Right lobe of liver (tissue), 6 donors: ENCODE measurements at regions not wholly inside any gene's neighbourhood (a gene's known extent, or its start where the extent isn't known, plus 50 kb on each side); places are given as distances from the start of the nearest gene placed in this dataset.

Experiments
- ATAC-seq, 4 donors: fragments of 200-7000 bp; cut with Tn5 transposase; one replicate each; pipeline ENCODE4 v1.9.1; 2020; ENCODE audit warnings: mild to moderate bottlenecking in 4 of 4, moderate library complexity in 4 of 4
- DNase-seq, 3 donors: peaks; one replicate each; pipeline ENCODE4 v3.0.0-alpha.2; 2020
- H3K27ac ChIP-seq, 3 donors: fragments of 200-600 bp; one replicate each; pipeline ENCODE4 v1.8.0; 2022
- H3K27me3 ChIP-seq, 2 donors: fragments of 200-600 bp; one replicate each; pipeline ENCODE4 v1.8.0; 2022
- H3K36me3 ChIP-seq, 4 donors: fragments of 200-600 bp; sonication (generic) in 1 of 4; one replicate each; pipeline versions ENCODE4 v1.5.1 to v1.8.0; 2017 to 2022; ENCODE audit warnings: control low read depth in 1 of 4
- H3K4me1 ChIP-seq, 4 donors: fragments of 200-600 bp; sonication (generic) in 1 of 4; one replicate each; pipeline versions ENCODE4 v1.5.1 to v1.8.0; 2017 to 2022; ENCODE audit warnings: control low read depth in 1 of 4
- H3K4me3 ChIP-seq, 3 donors: fragments of 200-600 bp; one replicate each; pipeline ENCODE4 v1.8.0; 2022
- H3K9me3 ChIP-seq, 4 donors: fragments of 200-600 bp; sonication (generic) in 1 of 4; one replicate each; pipeline versions ENCODE4 v1.5.1 to v1.8.0; 2017 to 2022; ENCODE audit warnings: control low read depth in 1 of 4
- POLR2A ChIP-seq: fragments of 450-650 bp; IDR thresholded peaks from one replicate; pipeline ENCODE4 v1.6.1; 2017; ENCODE audit warnings: antibody characterized with exemption, mild to moderate bottlenecking
- WGBS: methylation state at CpG from one replicate; pipeline ENCODE4 v1.1.6; 2018; ENCODE audit warnings: low coverage, low lambda C conversion rate; ENCODE audit not compliant: insufficient coverage; ENCODE audit errors: missing lambda C conversion rate; 5-methylcytosine and 5-hydroxymethylcytosine counted together
- intact Hi-C, 2 donors: fragments of 100-400 bp; cut with DNase I; formaldehyde crosslinking; loops; one replicate each; pipeline versions ENCODE4 v1.11.2 to v1.14.1; 2022
- TF ChIP-seq, protein P1 (sequence below), 4 donors: fragments of 200-600 bp in 3 of 4; fragments of 450-650 bp in 1 of 4; IDR thresholded peaks; one replicate each; pipeline versions ENCODE4 v1.5.1 to v1.8.0; 2016 to 2022; ENCODE audit warnings: antibody characterized with exemption in 4 of 4, mild to moderate bottlenecking in 2 of 4
- donor health status: DM: no; HTN: yes; CAD: no.
- donor health status: DM: no; HTN: no; CAD: no.
- donor health status: DM: no; HTN: no; CAD: no.
- donor health status: DM: no; HTN: yes; CAD: no.
- donor health status: DM: no; HTN: yes; CAD: no.

DNA sequence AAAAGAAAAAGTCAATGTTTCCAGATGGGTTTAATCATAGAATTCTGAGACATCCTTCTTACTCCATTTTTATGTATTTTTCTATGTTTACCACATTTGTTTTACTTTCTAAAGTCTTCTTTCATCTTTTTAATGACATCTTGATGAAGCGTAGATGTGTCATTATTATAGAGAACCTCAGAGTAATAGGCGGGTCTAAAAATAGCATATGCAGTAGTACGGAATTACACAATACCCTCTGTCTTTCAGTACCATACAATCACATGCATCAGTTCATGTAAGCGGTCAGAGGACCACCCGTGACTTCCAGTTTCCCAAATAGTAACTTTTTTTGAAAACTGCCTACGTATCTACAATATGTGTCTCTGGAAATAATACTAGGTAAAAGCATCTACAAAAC, 224.0 kb downstream of the PLOD2 start:
- Histone ChIP-seq H3K27me3 (no peaks in the 10 kb centered on the region), H3K4me1 (no peaks in the 10 kb centered on the region), H3K27ac (no peak overlapping the region), H3K36me3 (no peaks in the 10 kb centered on the region), H3K9me3 (no peaks in the 10 kb centered on the region), H3K4me3 (no peak overlapping the region)
- ATAC-seq (no peak), DNase-seq (no peak)
- 74% methylated on average over 6 of the region's 6 CpGs for WGBS
- no peak for TF ChIP-seq POLR2A
- TF ChIP-seq, protein P1, sequence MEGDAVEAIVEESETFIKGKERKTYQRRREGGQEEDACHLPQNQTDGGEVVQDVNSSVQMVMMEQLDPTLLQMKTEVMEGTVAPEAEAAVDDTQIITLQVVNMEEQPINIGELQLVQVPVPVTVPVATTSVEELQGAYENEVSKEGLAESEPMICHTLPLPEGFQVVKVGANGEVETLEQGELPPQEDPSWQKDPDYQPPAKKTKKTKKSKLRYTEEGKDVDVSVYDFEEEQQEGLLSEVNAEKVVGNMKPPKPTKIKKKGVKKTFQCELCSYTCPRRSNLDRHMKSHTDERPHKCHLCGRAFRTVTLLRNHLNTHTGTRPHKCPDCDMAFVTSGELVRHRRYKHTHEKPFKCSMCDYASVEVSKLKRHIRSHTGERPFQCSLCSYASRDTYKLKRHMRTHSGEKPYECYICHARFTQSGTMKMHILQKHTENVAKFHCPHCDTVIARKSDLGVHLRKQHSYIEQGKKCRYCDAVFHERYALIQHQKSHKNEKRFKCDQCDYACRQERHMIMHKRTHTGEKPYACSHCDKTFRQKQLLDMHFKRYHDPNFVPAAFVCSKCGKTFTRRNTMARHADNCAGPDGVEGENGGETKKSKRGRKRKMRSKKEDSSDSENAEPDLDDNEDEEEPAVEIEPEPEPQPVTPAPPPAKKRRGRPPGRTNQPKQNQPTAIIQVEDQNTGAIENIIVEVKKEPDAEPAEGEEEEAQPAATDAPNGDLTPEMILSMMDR (IDR thresholded peaks at IDR 0.05) = no peak
- intact Hi-C loops = no loop called here

DNA sequence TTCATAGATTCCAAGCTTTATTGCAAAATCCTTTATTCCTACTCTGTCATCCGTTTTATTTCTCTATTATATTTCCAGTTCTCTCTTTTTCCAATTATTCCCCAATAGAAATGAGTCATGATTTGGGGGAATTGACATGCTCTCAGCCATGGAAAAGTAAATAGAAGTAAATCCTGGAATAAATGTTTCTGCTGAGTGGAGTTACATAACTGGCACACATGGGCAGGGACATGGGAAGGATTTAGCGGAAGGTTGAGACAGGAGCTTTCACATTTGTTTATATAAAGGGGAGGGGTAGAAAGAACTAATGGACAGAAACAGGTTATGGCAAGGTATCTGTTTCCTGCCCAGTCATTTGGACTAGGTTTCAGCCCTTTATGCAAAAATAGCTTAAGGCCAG, 221.6 kb downstream of the PLOD2 start:
- WGBS = 42% methylated on average over 2 of the region's 2 CpGs

DNA sequence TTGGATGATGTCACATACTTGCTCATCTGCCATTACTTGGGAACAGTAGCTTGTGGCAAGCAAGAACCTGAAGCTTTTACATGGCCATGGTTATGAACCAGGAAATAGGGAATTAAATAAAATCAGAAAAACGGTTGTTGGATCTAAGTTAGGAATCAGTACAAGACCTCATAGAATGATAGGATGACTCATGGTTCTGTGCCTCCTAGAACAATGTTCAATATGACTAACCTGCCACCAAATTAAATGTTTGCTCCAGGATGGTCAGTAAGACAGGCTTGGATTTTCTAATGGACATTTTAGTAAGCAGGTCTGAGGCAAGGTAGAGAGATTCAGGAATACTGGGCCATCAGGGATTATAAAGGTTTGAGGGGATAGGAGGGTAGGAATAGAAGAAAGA, 218.9 kb downstream of the PLOD2 start:
- TF ChIP-seq POLR2A = no peak
- TF ChIP-seq, protein P1 (IDR thresholded peaks at IDR 0.05) = no peak
- no peak for DNase-seq

More for the DNA sequence above, 221.6 kb downstream of the PLOD2 start:
- H3K4me1 ChIP-seq = no peaks in the 10 kb centered on the region
- H3K27ac ChIP-seq = no peak overlapping the region
- TF ChIP-seq, protein P1 (IDR thresholded peaks at IDR 0.05) = no peak
- no peak for TF ChIP-seq POLR2A
- no peaks in the 10 kb centered on the region for H3K36me3 ChIP-seq
- DNase-seq = no peak
- ATAC-seq = peak in 1 of 4 donors; percentile 28
- intact Hi-C loops = no loop called here
- H3K4me3 ChIP-seq = no peak overlapping the region
- H3K9me3 ChIP-seq = no peaks in the 10 kb centered on the region
- H3K27me3 ChIP-seq = no peaks in the 10 kb centered on the region

DNA sequence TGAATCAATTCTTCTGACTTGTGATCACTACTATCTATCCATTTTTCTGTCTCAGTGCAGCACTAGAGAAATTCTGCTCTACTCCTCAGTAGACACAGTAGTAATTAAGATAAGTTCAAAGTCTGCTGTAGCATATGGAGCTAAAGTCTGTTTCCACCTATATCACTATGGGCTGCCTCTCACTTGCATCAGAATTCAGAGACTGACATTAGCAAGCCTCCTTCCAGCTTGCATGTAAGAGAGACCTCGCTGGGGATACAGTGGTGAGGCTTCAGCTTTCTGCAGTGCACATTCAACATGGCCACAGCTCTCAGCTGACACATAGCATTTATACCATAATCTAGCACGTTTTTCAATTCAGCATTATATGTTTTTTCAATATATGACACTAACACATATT, 217.0 kb downstream of the PLOD2 start:
- Histone ChIP-seq H3K4me3 (no peak overlapping the region), H3K27ac (no peak overlapping the region), H3K36me3 (no peaks in the 10 kb centered on the region), H3K27me3 (no peaks in the 10 kb centered on the region), H3K9me3 (no peaks in the 10 kb centered on the region), H3K4me1 (no peaks in the 10 kb centered on the region)
- DNase-seq = no peak
- no peak for ATAC-seq
- 40% methylated on average over 2 of the region's 2 CpGs for WGBS
- TF ChIP-seq, protein P1 (IDR thresholded peaks at IDR 0.05) = no peak
- no peak for TF ChIP-seq POLR2A
- intact Hi-C loops = no loop called here

More for the DNA sequence above, 218.9 kb downstream of the PLOD2 start:
- H3K27ac ChIP-seq = no peak overlapping the region
- 25% methylated on average over 1 of the region's 1 CpG for WGBS
- H3K36me3 ChIP-seq = no peaks in the 10 kb centered on the region
- H3K9me3 ChIP-seq = no peaks in the 10 kb centered on the region
- no peak overlapping the region for H3K4me3 ChIP-seq
- no peak for ATAC-seq
- H3K4me1 ChIP-seq = no peaks in the 10 kb centered on the region
- intact Hi-C loops = no loop called here
- no peaks in the 10 kb centered on the region for H3K27me3 ChIP-seq

DNA sequence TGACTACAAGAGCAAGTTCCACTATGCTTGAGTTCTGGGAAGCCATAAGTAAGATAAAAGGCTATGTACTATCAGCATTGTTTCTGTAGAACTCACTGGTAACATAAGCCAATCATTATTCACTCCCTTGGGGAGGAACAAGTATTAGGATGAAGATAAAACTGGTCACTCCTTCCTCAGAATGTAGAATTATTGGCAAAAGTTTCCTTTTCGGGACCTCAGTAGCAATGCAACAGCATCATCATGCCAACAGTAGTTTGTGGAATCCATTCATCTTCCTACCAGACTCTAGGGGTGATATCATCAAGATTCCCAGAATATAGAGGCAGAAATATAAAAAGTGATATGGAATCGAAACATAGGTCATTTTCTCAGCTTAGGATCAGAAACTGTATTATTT, 209.5 kb downstream of the PLOD2 start:
- H3K4me3 ChIP-seq = no peak overlapping the region
- ATAC-seq (no peak), DNase-seq (no peak)
- no peaks in the 10 kb centered on the region for H3K4me1 ChIP-seq
- H3K9me3 ChIP-seq = no peaks in the 10 kb centered on the region
- no peaks in the 10 kb centered on the region for H3K27me3 ChIP-seq
- 90% methylated on average over 2 of the region's 2 CpGs for WGBS
- TF ChIP-seq, protein P1 (IDR thresholded peaks at IDR 0.05) = no peak
- TF ChIP-seq POLR2A = no peak
- H3K36me3 ChIP-seq = no peaks in the 10 kb centered on the region
- intact Hi-C loops = no loop called here
- H3K27ac ChIP-seq = no peak overlapping the region
